GM18511 (cell line): ENCODE measurements at regions not wholly inside any gene's neighbourhood (a gene's known extent, or its start where the extent isn't known, plus 50 kb on each side); places are given as distances from the start of the nearest gene placed in this dataset.
"Not testable (repeated sequence)": the region's sequence is repeated elsewhere in the genome, so short reads cannot be mapped to it uniquely, and the experiment has no call there.

ENCODE experiments used
- ATAC-seq: cut with Tn5 transposase; IDR thresholded peaks from one replicate; pipeline ENCODE4 v1.9.1; 2021; ENCODE audit warnings: mild to moderate bottlenecking, moderate library complexity; ENCODE audit not compliant: unreplicated experiment

DNA sequence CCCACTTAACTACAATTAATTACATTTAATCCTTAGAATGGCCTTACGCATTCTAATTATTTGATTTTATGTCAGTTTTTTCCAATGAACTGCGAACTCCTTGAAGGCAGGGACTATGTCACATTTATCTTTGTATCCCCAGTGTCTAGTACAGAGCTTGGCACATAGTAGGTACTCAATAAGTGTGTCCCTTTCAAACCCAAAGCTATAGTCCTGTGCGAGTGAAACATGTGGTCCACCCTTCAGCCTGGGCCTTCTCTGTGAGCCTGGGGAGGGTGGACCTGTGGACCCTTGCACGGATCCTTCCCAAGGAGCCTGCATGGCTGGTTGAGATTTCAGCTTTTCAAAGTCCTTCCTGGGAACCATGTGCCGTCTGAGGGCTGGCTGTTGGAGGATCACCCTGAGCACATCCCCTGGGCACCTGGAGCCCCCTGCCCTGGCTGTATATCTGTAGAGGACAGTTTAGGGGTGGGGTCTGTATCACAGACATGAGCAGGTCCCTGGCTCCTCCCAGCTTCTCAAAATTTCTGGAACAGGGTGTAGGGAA, 103.1 kb downstream of the IER5 start:
- no peak for ATAC-seq

DNA sequence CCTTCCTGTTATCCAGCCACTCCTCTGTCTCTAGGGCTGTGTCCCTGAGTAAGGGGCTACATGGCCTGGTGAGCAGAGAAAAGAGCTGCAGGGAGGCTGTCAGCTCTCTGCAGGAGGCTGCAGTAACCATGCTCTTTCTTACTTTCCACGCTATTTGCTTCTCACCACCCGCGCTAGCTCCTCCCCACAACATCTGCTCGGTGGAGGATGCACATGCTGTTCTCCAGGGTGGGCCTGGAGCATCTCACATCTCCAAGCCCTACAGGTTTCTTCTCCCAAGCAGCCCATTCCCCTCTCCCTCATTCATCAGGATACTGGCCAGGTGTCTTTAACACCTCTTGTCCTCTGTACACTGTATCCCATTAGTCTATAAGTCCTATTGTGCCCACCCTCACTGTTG, 103.8 kb downstream of the IER5 start:
- no peak for ATAC-seq

- no peak for ATAC-seq
Observed at GRCh38 chr1:181202986-181203555, 114.6 kb downstream of the IER5 start.

GRCh38 chr1:181204530-181204929, 116.0 kb downstream of the IER5 start:
- ATAC-seq, result no peak

DNA sequence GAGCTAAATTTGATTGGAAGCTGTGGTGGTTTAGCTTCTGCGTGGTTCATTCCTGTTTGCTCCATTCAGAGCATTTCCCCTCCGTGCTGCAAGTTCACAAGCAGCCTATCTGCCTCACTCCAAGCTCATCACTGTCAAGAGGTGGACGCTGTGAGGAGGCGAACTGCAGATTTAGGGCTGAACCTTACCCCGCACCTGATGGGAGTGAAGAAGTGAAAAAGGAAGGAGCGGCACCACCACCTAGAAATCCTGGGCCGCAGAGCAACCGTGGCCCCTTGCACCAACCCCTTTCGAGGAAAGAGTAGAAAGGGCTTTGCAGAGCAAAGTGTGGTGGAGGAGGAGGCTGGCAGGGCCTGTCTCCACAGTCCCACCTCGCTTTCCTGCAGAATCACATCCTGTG, 117.4 kb downstream of the IER5 start:
- ATAC-seq, result no peak

GRCh38 chr1:181206513-181206912, 118.0 kb downstream of the IER5 start:
- no peak for ATAC-seq

- ATAC-seq, result no peak
Observed at GRCh38 chr1:181206979-181207790, 118.7 kb downstream of the IER5 start.

DNA sequence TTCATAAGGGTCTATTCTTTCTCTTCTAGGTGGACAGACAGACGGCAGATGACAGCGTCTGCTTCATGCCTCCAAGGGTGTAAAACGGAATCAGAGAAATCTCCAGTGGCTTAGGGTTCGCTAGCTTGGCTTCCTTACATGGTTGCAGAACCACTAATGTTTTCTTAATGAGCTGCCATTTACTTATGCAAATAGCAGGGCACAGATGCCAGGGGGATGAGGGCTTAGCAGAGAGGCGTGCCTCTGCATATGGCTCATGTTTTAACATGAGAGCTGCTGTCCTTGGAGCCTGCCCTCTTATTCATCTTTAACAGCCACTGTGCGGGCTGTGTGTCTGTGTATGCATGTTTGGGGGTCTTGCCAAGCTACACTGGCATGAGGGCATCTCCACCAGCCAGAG, 119.6 kb downstream of the IER5 start:
- no peak for ATAC-seq

GRCh38 chr1:181208967-181209366, 120.5 kb downstream of the IER5 start:
- no peak for ATAC-seq

- ATAC-seq, result no peak
Observed at GRCh38 chr1:181213056-181213455, 124.6 kb downstream of the IER5 start.

- no peak for ATAC-seq
Observed at GRCh38 chr1:181216591-181216994, 128.1 kb downstream of the IER5 start.

DNA sequence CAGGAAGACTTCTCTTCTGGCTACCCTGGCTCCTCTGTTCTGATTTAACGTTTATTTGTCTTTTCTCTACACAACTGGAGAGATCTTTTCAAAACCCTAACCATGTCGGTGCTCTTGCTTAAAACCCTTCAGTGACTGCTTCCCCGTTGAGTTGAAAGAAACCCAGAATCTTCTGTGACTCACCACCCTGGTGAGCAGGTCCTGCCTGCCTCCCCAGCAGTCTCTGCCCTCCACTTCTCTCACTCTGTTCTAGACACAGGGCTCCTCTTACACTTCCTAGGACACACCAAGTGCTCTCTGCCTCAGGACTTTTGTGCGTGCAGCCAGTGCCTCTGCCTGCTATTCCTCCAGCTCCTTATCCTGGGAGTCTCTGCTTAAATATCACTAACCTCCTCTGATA, 131.4 kb downstream of the IER5 start:
- no peak for ATAC-seq

DNA sequence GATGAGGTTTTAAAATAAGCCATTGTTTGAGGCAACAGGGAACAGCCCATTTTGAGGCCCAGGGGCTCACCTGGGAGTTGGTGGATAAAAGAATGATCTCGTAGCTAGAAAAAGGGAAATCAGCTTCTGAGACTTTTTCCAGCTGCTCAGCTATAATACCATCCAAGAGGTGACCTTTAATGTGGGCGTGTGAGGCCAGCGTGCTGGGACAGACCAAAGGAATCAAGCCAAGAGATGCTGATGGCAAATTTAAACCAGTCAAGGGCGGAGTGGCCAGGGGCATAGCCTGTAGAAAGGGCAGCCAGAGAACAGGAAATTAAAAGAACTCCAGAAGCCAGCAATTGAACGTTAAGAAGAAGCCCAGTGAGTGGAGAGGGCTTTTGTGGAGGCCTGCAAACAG, 132.6 kb downstream of the IER5 start:
- ATAC-seq, result no peak

- ATAC-seq, result no peak
Observed at GRCh38 chr1:181222972-181223505, 134.5 kb downstream of the IER5 start.

DNA sequence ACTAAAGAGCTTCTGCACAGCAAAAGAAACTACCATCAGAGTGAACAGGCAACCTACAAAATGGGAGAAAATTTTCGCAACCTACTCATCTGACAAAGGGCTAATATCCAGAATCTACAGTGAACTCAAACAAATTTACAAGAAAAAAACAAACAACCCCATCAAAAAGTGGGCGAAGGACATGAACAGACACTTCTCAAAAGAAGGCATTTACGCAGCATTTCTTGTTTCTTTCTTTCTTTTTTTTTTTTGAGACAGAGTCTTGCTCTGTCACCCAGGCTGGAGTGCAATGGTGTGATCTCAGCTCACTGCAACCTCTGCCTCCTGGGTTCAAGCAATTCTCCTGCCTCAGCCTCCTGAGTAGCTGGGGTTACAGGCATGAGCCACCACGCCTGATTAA, 138.2 kb downstream of the IER5 start:
- ATAC-seq, result not testable (repeated sequence)

DNA sequence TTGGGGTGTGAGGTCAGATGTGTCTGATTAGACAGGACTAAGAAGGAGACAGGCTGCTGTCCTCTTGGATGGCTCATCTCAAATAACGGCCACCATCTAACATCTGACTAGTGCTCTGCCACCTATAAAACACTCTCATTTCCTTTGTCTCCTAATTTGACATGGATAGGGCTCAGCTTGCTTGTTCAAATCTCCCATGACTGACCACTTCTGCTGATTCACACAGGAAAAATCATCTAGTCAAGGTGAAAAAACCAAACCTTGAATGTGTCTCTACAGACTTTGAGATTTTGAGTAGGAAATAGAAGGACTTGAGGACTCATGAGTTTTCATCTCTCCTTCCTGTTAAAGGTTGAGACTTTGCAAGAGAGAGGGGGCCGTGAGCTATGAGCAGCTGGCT, 150.6 kb downstream of the IER5 start:
- ATAC-seq, result no peak

- ATAC-seq, result not testable (repeated sequence)
Observed at GRCh38 chr1:181246320-181246719, 157.8 kb downstream of the IER5 start.

DNA sequence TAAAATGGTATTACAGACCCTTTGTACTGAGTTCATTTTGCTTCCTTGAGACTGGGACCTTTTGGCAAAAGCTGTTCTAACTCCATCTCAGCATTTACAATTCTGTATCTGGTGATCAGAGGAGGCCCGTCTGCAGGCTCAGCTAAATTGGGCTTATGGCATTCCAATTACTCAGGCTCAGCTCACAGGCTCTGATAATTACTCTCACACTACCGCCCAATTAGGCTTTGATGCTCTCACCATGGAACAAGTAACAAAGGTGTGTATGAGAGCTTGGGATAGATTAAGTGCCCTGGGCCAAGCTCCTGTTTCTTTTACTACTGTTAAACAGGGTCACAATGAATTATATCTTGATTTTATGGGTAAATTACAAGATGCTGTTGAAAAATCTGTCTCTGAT, 159.9 kb downstream of the IER5 start:
- ATAC-seq, result not testable (repeated sequence)

- no peak for ATAC-seq
Observed at GRCh38 chr1:181249186-181249585, 160.7 kb downstream of the IER5 start.

- ATAC-seq, result no peak
Observed at GRCh38 chr1:181250038-181250437, 161.5 kb downstream of the IER5 start.

GRCh38 chr1:181251001-181251712, 162.7 kb downstream of the IER5 start:
- ATAC-seq, result no peak

DNA sequence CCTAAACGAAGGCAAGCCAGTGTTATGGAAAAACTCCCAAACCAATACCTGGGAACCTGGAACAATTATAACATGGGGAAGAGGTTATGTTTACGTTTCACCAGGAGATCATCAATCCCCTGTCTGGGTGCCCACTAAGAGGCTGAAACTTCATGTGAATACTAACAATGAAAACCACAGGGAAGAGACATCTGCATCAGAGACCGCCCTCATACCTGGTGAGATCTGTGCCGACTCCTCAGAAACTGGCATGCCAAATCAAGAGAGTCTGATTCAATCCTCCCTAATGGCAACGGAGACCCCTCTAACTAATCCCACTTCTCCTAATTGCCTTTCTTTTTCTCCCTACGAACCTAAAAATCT, 163.2 kb downstream of the IER5 start:
- no peak for ATAC-seq
